GM23338 (cell line): ENCODE measurements at regions not wholly inside any gene's neighbourhood (a gene's known extent, or its start where the extent isn't known, plus 50 kb on each side); places are given as distances from the start of the nearest gene placed in this dataset.

Experiments
- ATAC-seq: fragments of 200-7000 bp; cut with Tn5 transposase; 3 replicates; pipeline ENCODE4 v1.9.1; 2020
- DNase-seq: peaks from one replicate; pipeline ENCODE4 v3.0.0-alpha.2; 2015; ENCODE audit warnings: low spot score
- H2AFZ ChIP-seq: fragments of 200-600 bp; sonication (generic); 2 replicates; pipeline ENCODE4 v1.8.0; 2016; ENCODE audit warnings: antibody characterized with exemption, mild to moderate bottlenecking, moderate library complexity
- H3F3A ChIP-seq: fragments of 200-600 bp; sonication (generic); replicated peaks from 2 replicates; pipeline ENCODE4 v1.8.0; 2017; ENCODE audit warnings: antibody characterized with exemption, mixed run types, low read depth
- H3K27ac ChIP-seq: fragments of 200-600 bp; sonication (generic); 2 replicates; pipeline ENCODE4 v1.6.1; 2016; ENCODE audit warnings: low read depth
- H3K27me3 ChIP-seq: fragments of 200-600 bp; sonication (generic); 2 replicates; pipeline ENCODE4 v1.8.0; 2016; ENCODE audit warnings: mild to moderate bottlenecking, mixed run types, moderate library complexity; ENCODE audit not compliant: insufficient read depth
- H3K36me3 ChIP-seq: fragments of 200-600 bp; sonication (generic); 2 replicates; pipeline ENCODE4 v1.8.0; 2016; ENCODE audit warnings: mild to moderate bottlenecking; ENCODE audit not compliant: insufficient read depth
- H3K4me1 ChIP-seq: fragments of 200-600 bp; sonication (generic); 2 replicates; pipeline ENCODE4 v1.8.0; 2016; ENCODE audit warnings: mild to moderate bottlenecking, moderate library complexity; ENCODE audit not compliant: insufficient read depth
- H3K4me2 ChIP-seq: fragments of 200-600 bp; sonication (generic); 2 replicates; pipeline ENCODE4 v1.7.1; 2017; ENCODE audit warnings: mixed run types
- H3K4me3 ChIP-seq: fragments of 200-600 bp; sonication (generic); 2 replicates; pipeline ENCODE4 v1.6.1; 2016; ENCODE audit warnings: mixed run types
- H3K79me2 ChIP-seq: fragments of 200-600 bp; sonication (generic); replicated peaks from 2 replicates; pipeline ENCODE4 v1.8.0; 2017; ENCODE audit warnings: mild to moderate bottlenecking; ENCODE audit not compliant: insufficient read depth
- H3K9me2 ChIP-seq: fragments of 200-600 bp; sonication (generic); 2 replicates; pipeline ENCODE4 v1.8.0; 2017; ENCODE audit not compliant: insufficient read depth
- H4K20me1 ChIP-seq: fragments of 200-600 bp; sonication (generic); replicated peaks from 2 replicates; pipeline ENCODE4 v1.8.0; 2017; ENCODE audit warnings: mild to moderate bottlenecking; ENCODE audit not compliant: insufficient read depth
- H3K27ac Mint-ChIP-seq: 2 replicates; pipeline ENCODE4 v1.8.0; 2020; ENCODE audit warnings: inconsistent platforms, mild to moderate bottlenecking, moderate library complexity, mixed read lengths
- H3K27me3 Mint-ChIP-seq: 3 replicates; pipeline ENCODE4 v1.8.0; 2022; ENCODE audit warnings: low read depth, mild to moderate bottlenecking, moderate library complexity, mixed read lengths, inconsistent platforms; ENCODE audit not compliant: insufficient read depth, poor library complexity
- H3K36me3 Mint-ChIP-seq: 3 replicates; pipeline ENCODE4 v1.8.0; 2021; ENCODE audit warnings: low read depth, mild to moderate bottlenecking, inconsistent platforms, moderate library complexity, mixed read lengths
- H3K4me1 Mint-ChIP-seq: 3 replicates; pipeline ENCODE4 v1.8.0; 2020; ENCODE audit warnings: mild to moderate bottlenecking, inconsistent platforms, mixed read lengths
- H3K4me3 Mint-ChIP-seq: 3 replicates; pipeline ENCODE4 v1.8.0; 2021; ENCODE audit warnings: moderate library complexity, mild to moderate bottlenecking, inconsistent platforms, mixed read lengths
- H3K9me3 Mint-ChIP-seq: 3 replicates; pipeline ENCODE4 v1.8.0; 2020; ENCODE audit warnings: moderate library complexity, mild to moderate bottlenecking, inconsistent platforms, mixed read lengths
- CREB1 ChIP-seq: fragments of 250-450 bp; sonication (Bioruptor Pico); IDR thresholded peaks from 2 replicates; pipeline ENCODE4 v1.5.0; 2020; ENCODE audit warnings: low read depth, mild to moderate bottlenecking, moderate library complexity
- ZNF462 ChIP-seq: fragments of 250-450 bp; sonication (Bioruptor Pico); IDR thresholded peaks from 2 replicates; pipeline ENCODE4 v1.5.0; 2020; ENCODE audit warnings: mild to moderate bottlenecking, moderate library complexity
- TF ChIP-seq, protein P1 (sequence below): IDR thresholded peaks from 2 replicates; pipeline ENCODE4 v1.6.1; 2016; ENCODE audit warnings: antibody characterized with exemption

- TF ChIP-seq ZNF462 (CRISPR knock-in tag), result no peak
- Mint-ChIP-seq H3K4me1 (peaks cover 6% of the 10 kb centered on the region; the same call in 1 of the 3 replicates), H3K27ac (no peak overlapping the region), H3K4me3 (no peak overlapping the region), H3K9me3 (peaks cover 14% of the 10 kb centered on the region), H3K27me3 (peaks cover 7% of the 10 kb centered on the region), H3K36me3 (no peaks in the 10 kb centered on the region; the same call in 2 of the 3 replicates)
- no peaks in the 10 kb centered on the region for H3K79me2 ChIP-seq
- DNase-seq, result no peak
- no peak overlapping the region for H3K4me3 ChIP-seq
- H3K4me2 ChIP-seq, result no peak overlapping the region
- H3K36me3 ChIP-seq, result no peaks in the 10 kb centered on the region
- 0 out of 2 replicates have a peak, but pooled peaks cover 3% of the 10 kb centered on the region for H3F3A ChIP-seq
- no peaks in the 10 kb centered on the region for H4K20me1 ChIP-seq
- H3K9me2 ChIP-seq, result peaks cover 14% of the 10 kb centered on the region; the same call in 1 of the 2 replicates
- no peaks in the 10 kb centered on the region for H3K4me1 ChIP-seq
- no peak for ATAC-seq
- H3K27ac ChIP-seq, result no peak overlapping the region
- no peak overlapping the region for H2AFZ ChIP-seq
- H3K27me3 ChIP-seq, result no peaks in the 10 kb centered on the region
These were observed 108.2 kb downstream of the UQCRFS1 start for GRCh38 chr19:29104605-29105241.

DNA sequence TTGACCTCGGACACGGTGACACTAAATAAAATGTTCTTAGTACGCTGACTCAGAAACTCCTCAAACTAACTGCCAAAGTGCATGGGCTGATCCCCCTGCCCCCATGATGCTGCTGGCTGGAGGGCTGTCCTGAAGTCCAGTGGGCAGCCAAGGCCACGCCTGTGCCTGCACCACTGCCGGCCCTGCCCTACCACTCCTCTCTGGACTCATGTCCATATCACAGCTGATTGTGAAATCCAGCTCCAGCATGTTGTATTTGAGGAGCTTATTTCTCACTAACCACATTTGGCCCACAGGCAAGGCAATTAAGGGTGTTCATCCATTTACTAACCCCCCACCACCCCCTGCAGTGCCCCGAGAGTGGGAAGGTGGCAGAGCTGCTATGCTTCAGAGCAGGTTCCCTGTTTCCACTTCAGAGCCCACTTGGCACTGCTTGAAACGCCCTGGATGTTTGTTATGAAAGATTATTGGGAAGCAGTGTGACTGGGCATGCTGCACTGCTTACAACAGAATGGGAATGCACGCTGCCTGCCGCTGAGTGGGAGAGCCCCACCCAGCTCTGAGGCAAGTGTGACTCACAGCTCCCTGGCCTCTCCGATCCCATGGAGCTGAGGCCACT, 114.0 kb downstream of the UQCRFS1 start:
- no peaks in the 10 kb centered on the region for H3F3A ChIP-seq
- no peak overlapping the region for H2AFZ ChIP-seq
- TF ChIP-seq, protein P1, sequence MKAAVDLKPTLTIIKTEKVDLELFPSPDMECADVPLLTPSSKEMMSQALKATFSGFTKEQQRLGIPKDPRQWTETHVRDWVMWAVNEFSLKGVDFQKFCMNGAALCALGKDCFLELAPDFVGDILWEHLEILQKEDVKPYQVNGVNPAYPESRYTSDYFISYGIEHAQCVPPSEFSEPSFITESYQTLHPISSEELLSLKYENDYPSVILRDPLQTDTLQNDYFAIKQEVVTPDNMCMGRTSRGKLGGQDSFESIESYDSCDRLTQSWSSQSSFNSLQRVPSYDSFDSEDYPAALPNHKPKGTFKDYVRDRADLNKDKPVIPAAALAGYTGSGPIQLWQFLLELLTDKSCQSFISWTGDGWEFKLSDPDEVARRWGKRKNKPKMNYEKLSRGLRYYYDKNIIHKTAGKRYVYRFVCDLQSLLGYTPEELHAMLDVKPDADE, result no peak
- TF ChIP-seq ZNF462 (CRISPR knock-in tag), result no peak
- TF ChIP-seq CREB1 (CRISPR knock-in tag), result no peak

More for the DNA sequence above, 114.0 kb downstream of the UQCRFS1 start:
- H3K4me3 ChIP-seq, result no peak overlapping the region
- peaks cover 19% of the 10 kb centered on the region for H3K9me2 ChIP-seq
- H3K27ac ChIP-seq, result no peak overlapping the region
- H3K27me3 ChIP-seq, result no peaks in the 10 kb centered on the region
- ATAC-seq (no peak), DNase-seq (no peak)
- H3K36me3 ChIP-seq, result no peaks in the 10 kb centered on the region
- H3K9me3 Mint-ChIP-seq, result peaks cover 16% of the 10 kb centered on the region
- H3K79me2 ChIP-seq, result no peaks in the 10 kb centered on the region
- H4K20me1 ChIP-seq, result no peaks in the 10 kb centered on the region
- H3K36me3 Mint-ChIP-seq, result no peaks in the 10 kb centered on the region
- H3K4me1 ChIP-seq, result no peaks in the 10 kb centered on the region
- H3K27me3 Mint-ChIP-seq, result peaks cover 1% of the 10 kb centered on the region
- no peak overlapping the region for H3K4me3 Mint-ChIP-seq
- H3K4me1 Mint-ChIP-seq, result peaks cover 7% of the 10 kb centered on the region; the same call in 2 of the 3 replicates
- H3K4me2 ChIP-seq, result no peak overlapping the region
- H3K27ac Mint-ChIP-seq, result no peak overlapping the region
